CD14-positive monocyte (primary cell): ENCODE measurements at regions not wholly inside any gene's neighbourhood (a gene's known extent, or its start where the extent isn't known, plus 50 kb on each side); places are given as distances from the start of the nearest gene placed in this dataset.

Experiments
- DNase-seq, 3 donors: peaks; one replicate each; pipeline ENCODE4 v3.0.0-alpha.2; 2011 to 2022
- H2AFZ ChIP-seq: 2 replicates; pipeline ENCODE4 v1.6.0; 2012; ENCODE audit warnings: mild to moderate bottlenecking, low read depth, low read length, inconsistent platforms; ENCODE audit not compliant: insufficient read depth, poor library complexity, severe bottlenecking
- H3K27ac ChIP-seq, 2 donors: 1 replicate in 1 of 2; 2 replicates in 1 of 2; pipeline ENCODE4 v1.5.1; 2012 to 2013; ENCODE audit warnings: low read length in 2 of 2, control low read depth in 1 of 2, inconsistent platforms in 1 of 2, low read depth in 1 of 2, mild to moderate bottlenecking in 1 of 2
- H3K27me3 ChIP-seq, 2 donors: one replicate each; pipeline versions ENCODE4 v1.6.0 to v1.6.1; 2011 to 2013; ENCODE audit warnings: low read length in 2 of 2; ENCODE audit not compliant: control insufficient read depth in 2 of 2, insufficient read depth in 2 of 2
- H3K36me3 ChIP-seq, 2 donors: replicated peaks in 1 of 2; 1 replicate in 1 of 2; 2 replicates in 1 of 2; pipeline versions ENCODE4 v1.5.1 to v1.6.1; 2012 to 2013; ENCODE audit warnings: low read length in 2 of 2, control low read depth in 1 of 2, inconsistent platforms in 1 of 2, mild to moderate bottlenecking in 1 of 2; ENCODE audit not compliant: insufficient read depth in 2 of 2, control insufficient read depth in 1 of 2
- H3K4me1 ChIP-seq, 2 donors: 1 replicate in 1 of 2; 2 replicates in 1 of 2; pipeline versions ENCODE4 v1.5.1 to v1.6.1; 2012 to 2013; ENCODE audit warnings: low read length in 2 of 2, control low read depth in 1 of 2, inconsistent platforms in 1 of 2, mild to moderate bottlenecking in 1 of 2, moderate library complexity in 1 of 2; ENCODE audit not compliant: insufficient read depth in 2 of 2, control insufficient read depth in 1 of 2
- H3K4me2 ChIP-seq: replicated peaks from 2 replicates; pipeline ENCODE3; 2012; ENCODE audit warnings: low read length, moderate library complexity, mild to moderate bottlenecking; ENCODE audit not compliant: poor library complexity, severe bottlenecking; ENCODE audit errors: extremely low read depth
- H3K4me3 ChIP-seq, 3 experiments: fragments of 200-600 bp in 1 of 3; sonication (generic) in 1 of 3; replicated peaks in 1 of 3; 1 replicate in 2 of 3; 2 replicates in 1 of 3; pipeline ENCODE4 v1.5.1; 2011 to 2013; ENCODE audit warnings: low read length in 3 of 3, mild to moderate bottlenecking in 3 of 3, control low read depth in 2 of 3, low read depth in 2 of 3, inconsistent platforms in 1 of 3, moderate library complexity in 1 of 3
- H3K79me2 ChIP-seq: 2 replicates; pipeline ENCODE4 v1.6.0; 2012; ENCODE audit warnings: mild to moderate bottlenecking, control low read depth, inconsistent platforms, low read length, moderate library complexity; ENCODE audit not compliant: insufficient read depth
- H3K9ac ChIP-seq: 2 replicates; pipeline ENCODE4 v1.6.0; 2017; ENCODE audit warnings: low read length, mild to moderate bottlenecking; ENCODE audit not compliant: insufficient read depth, poor library complexity, severe bottlenecking
- H3K9me3 ChIP-seq, 2 donors: replicated peaks in 1 of 2; 1 replicate in 1 of 2; 2 replicates in 1 of 2; pipeline versions ENCODE4 v1.5.1 to v1.6.1; 2012 to 2013; ENCODE audit warnings: low read length in 2 of 2, control low read depth in 1 of 2; ENCODE audit not compliant: control insufficient read depth in 1 of 2, insufficient read depth in 1 of 2
- H4K20me1 ChIP-seq: 2 replicates; pipeline ENCODE4 v1.6.0; 2012; ENCODE audit warnings: mild to moderate bottlenecking, low read length, control low read depth, moderate library complexity; ENCODE audit not compliant: insufficient read depth
- H3K27ac Mint-ChIP-seq, 7 donors: one replicate each; pipeline ENCODE4 v1.8.0; 2020; ENCODE audit warnings: mild to moderate bottlenecking in 7 of 7, mixed read lengths in 7 of 7, moderate library complexity in 6 of 7, inconsistent platforms in 2 of 7
- H3K27me3 Mint-ChIP-seq, 3 donors: one replicate each; pipeline ENCODE4 v1.8.0; 2021 to 2022; ENCODE audit warnings: low read depth in 3 of 3, mild to moderate bottlenecking in 3 of 3, mixed read lengths in 3 of 3, moderate library complexity in 3 of 3, inconsistent platforms in 1 of 3
- H3K36me3 Mint-ChIP-seq, 2 donors: one replicate each; pipeline ENCODE4 v1.8.0; 2020; ENCODE audit warnings: mixed read lengths in 2 of 2, inconsistent platforms in 1 of 2, mild to moderate bottlenecking in 1 of 2
- H3K4me1 Mint-ChIP-seq: one replicate; pipeline ENCODE4 v1.8.0; 2020; ENCODE audit warnings: mild to moderate bottlenecking, mixed read lengths
- H3K4me3 Mint-ChIP-seq, 2 donors: one replicate each; pipeline ENCODE4 v1.8.0; 2020; ENCODE audit warnings: mild to moderate bottlenecking in 2 of 2, mixed read lengths in 2 of 2, moderate library complexity in 1 of 2
- H3K9me3 Mint-ChIP-seq, 7 donors: one replicate each; pipeline ENCODE4 v1.8.0; 2020 to 2022; ENCODE audit warnings: mixed read lengths in 7 of 7, mild to moderate bottlenecking in 6 of 7, moderate library complexity in 6 of 7, inconsistent platforms in 2 of 7
- WGBS: methylation state at CpG from one replicate; pipeline ENCODE4 v1.1.5; 2013; ENCODE audit warnings: missing lambda C conversion rate; ENCODE audit not compliant: insufficient coverage; 5-methylcytosine and 5-hydroxymethylcytosine counted together
- intact Hi-C, 2 donors: fragments of 100-400 bp; cut with micrococcal nuclease; formaldehyde crosslinking; loops; one replicate each; pipeline versions ENCODE4 v1.15.0 to v1.15.1; 2023
- TF ChIP-seq, protein P1 (sequence below): fragments of 200-600 bp; IDR thresholded peaks from one replicate; pipeline ENCODE4 v1.8.0; 2022; ENCODE audit warnings: antibody characterized with exemption, mild to moderate bottlenecking

- TF ChIP-seq, protein P1, sequence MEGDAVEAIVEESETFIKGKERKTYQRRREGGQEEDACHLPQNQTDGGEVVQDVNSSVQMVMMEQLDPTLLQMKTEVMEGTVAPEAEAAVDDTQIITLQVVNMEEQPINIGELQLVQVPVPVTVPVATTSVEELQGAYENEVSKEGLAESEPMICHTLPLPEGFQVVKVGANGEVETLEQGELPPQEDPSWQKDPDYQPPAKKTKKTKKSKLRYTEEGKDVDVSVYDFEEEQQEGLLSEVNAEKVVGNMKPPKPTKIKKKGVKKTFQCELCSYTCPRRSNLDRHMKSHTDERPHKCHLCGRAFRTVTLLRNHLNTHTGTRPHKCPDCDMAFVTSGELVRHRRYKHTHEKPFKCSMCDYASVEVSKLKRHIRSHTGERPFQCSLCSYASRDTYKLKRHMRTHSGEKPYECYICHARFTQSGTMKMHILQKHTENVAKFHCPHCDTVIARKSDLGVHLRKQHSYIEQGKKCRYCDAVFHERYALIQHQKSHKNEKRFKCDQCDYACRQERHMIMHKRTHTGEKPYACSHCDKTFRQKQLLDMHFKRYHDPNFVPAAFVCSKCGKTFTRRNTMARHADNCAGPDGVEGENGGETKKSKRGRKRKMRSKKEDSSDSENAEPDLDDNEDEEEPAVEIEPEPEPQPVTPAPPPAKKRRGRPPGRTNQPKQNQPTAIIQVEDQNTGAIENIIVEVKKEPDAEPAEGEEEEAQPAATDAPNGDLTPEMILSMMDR, result no peak
- Histone ChIP-seq H3K36me3 (no peaks in the 10 kb centered on the region), H4K20me1 (no peaks in the 10 kb centered on the region), H2AFZ (no peak overlapping the region), H3K27ac (no peak overlapping the region), H3K4me3 (no peak overlapping the region), H3K27me3 (no peaks in the 10 kb centered on the region), H3K4me1 (peaks cover 18 to 21% of the 10 kb centered on the region in 2 donors), H3K79me2 (no peaks in the 10 kb centered on the region), H3K9me3 (no peaks in the 10 kb centered on the region), H3K9ac (no peak overlapping the region), H3K4me2 (no peak overlapping the region)
- Mint-ChIP-seq H3K36me3 (no peaks in the 10 kb centered on the region), H3K9me3 (no peaks in the 10 kb centered on the region), H3K27me3 (peaks cover 0 to 2% (median 0%) of the 10 kb centered on the region in 3 donors), H3K4me1 (peaks cover 18% of the 10 kb centered on the region), H3K4me3 (no peak overlapping the region), H3K27ac (no peak overlapping the region)
- 100% methylated on average over 1 of the region's 1 CpG for WGBS
- intact Hi-C loops, result no loop called here
- DNase-seq, result no peak
Measured at GRCh38 chr14:73795974-73796373, 55.7 kb upstream of the PTGR2 start.

DNA sequence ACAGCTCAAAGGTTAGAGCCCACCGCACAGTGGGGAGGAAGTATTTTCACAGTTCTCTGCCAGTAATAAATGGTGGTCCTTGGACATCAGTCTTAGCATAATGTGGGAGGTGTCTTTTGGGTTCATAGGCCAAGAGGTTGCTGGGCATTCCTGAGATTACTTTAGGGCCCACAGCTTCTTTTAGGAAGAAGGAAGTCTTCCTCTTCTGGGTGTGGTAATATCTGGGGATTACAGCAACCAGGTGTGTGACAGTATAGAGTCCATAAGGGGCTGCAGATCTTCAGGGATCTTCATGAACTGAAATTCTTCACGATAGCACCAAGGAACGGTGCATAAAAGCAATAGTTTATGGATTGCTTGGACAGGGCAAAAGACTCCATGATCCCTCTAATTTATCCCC, 56.2 kb upstream of the PTGR2 start:
- no peaks in the 10 kb centered on the region for H3K36me3 Mint-ChIP-seq
- no peak overlapping the region for H3K4me3 Mint-ChIP-seq
- H3K27me3 Mint-ChIP-seq, result peaks cover 0 to 2% (median 0%) of the 10 kb centered on the region in 3 donors
- DNase-seq, result no peak
- Histone ChIP-seq H3K4me1 (peaks cover 18 to 21% of the 10 kb centered on the region in 2 donors), H3K27ac (peak overlapping the region in 1 of 2 donors; percentile 63), H3K4me3 (no peak overlapping the region), H3K36me3 (no peaks in the 10 kb centered on the region), H3K4me2 (no peak overlapping the region), H3K79me2 (no peaks in the 10 kb centered on the region), H3K9ac (no peak overlapping the region), H4K20me1 (no peaks in the 10 kb centered on the region), H3K9me3 (no peaks in the 10 kb centered on the region), H2AFZ (no peak overlapping the region), H3K27me3 (no peaks in the 10 kb centered on the region)
- intact Hi-C loops, result no loop called here
- no CpG with 5 or more reads among the region's 3 CpGs for WGBS
- peak overlapping the region in 4 of 7 donors; percentile 64 to 92 (median 84) for H3K27ac Mint-ChIP-seq
- no peaks in the 10 kb centered on the region for H3K9me3 Mint-ChIP-seq
- TF ChIP-seq, protein P1, result no peak
- H3K4me1 Mint-ChIP-seq, result peaks cover 20% of the 10 kb centered on the region
